ENCODE measurements at regions not wholly inside any gene's neighbourhood (a gene's known extent, or its start where the extent isn't known, plus 50 kb on each side); places are given as distances from the start of the nearest gene placed in this dataset.
"Not testable (repeated sequence)": the region's sequence is repeated elsewhere in the genome, so short reads cannot be mapped to it uniquely, and the experiment has no call there.

DNA sequence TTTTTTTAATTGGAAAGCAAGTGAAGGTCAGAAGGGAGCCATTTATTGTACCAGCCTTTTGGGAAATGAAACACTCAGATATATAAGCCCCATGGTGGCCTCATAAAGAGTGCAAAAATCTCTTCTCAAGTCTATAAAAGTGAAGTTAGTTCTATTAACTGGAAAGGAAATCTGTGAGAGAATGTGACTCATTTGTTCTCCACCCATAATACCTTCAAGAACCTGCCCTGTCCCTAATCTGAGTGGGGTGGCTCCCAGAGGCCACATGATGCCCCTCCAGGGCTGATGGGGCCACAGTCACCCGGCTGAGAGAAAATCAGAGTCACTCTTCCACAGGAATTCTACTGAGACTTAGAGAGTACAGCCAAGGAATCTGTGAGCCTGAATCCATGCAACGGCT lies 65.8 kb upstream of the SERP2 start:
- no peak for DNase-seq (ENCODE audit: low read depth)

DNA sequence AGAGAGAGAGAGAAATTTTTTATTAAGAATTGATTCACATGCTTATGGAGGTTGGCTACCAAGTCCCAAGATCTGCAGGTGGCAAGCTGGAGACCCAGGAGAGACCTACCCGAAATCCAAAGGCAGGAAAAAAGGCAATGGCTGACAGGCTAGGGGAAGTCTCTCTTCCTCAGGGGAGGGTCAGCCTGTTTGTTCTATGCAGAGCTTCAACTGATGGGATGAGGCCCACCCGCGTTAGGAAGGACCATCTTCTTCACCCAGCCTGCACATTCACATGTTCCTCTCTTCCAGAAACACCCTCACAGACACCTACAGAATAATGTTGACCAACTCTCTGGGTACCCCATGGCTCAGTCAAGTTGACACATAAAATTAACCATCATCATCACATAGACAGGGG lies 65.3 kb upstream of the SERP2 start:
- DNase-seq (ENCODE audit: low read depth) = no peak

DNA sequence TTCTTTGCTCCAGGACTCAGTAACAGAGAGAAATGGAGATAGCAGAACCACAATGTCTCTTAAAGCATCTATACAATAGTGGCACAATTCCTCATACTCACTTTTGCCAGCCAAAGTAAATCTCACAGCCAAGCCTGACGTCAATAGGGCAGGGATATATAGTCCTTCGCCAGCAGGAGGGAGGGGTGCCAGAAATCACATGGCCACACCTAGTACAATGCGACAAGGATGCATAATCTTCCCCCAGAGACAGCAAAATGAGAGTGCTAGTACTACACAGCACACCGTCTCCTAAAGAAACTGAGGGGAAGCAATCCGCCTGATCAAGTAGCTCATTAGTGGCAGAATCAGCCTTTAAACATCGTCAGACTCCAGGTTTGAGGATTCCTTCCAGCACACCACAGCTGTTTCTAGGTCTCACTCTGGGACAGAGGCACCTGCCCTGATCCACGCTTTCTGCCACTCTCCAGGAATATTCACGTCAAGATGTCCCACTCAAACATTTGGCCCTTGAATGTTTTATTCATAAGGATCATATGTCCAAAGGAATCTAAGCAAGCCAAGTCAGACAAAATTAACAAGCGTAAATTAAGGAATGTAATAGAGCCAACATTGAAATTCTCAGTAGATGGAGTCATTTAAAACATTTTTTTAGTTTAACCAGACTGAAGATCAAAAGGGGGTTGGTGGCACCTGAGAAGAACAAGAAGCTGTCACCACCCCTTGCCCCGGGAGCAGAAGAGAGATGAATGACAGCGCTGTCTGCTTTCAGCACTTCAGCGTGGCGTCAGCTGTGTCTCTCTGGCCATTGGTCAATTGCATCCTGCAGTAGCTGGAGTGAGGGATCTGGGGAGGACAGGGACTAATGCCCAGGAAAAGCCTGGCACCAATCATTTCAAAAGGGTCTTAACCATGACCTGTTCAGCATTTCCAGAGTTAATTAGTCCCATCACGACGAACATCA lies 63.5 kb upstream of the SERP2 start:
- no peak for DNase-seq (ENCODE audit: low read depth)

DNA sequence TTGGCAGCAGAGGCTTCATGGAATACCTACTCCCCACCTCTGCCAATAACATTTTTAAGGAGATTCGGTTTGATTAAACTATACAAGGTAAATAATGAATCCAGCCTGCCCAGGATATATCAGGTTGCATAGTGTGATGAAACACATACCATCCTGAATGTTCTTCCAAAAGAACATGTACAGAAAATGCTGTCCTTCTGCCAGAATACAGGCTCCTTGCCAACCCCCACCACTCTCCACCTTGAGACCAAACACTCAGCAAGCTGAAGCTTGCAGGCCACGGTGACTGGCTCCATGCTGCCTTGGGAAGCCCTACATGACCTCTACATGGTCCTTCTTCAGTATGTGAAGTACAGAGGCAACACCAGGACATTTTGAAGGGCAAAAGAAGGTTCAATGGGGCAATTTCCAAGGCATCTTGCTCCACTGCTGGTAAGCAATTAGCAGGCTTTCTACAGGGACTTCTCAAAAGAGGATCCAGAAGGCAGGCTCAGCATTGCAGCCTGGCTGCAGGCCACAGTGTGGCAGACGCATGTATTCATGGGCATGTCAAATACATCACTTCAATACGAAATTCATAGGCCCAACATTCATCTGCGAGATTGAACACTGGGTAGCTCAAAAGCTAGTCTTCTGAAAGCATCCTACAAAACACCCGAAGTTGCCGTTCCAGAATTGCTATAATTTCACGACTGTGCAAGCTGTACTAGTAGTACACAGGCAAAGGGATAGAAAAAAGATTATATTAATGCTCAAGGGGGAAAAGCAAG lies 62.4 kb upstream of the SERP2 start:
- DNase-seq (ENCODE audit: low read depth) = no peak

DNA sequence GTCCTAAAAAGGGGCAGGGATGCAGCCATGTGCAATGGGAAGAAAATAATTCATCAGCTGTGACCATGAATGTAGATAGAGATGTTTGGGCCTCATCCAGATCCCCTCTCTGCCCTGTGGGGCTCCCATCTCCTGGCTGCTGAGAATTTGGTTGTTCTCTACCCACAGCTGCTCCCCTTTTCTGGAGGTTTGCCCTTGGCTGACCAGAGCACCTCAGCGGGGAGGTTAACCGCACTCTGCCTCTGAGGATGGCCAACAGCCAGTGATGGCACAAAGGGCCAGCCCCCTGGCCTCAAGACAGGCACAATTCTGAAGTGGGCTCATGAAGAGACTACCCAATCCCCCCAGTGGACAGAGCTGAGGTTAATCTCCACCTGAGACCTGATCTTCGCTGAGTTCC lies 61.5 kb upstream of the SERP2 start:
- no peak for DNase-seq (ENCODE audit: low read depth)

DNA sequence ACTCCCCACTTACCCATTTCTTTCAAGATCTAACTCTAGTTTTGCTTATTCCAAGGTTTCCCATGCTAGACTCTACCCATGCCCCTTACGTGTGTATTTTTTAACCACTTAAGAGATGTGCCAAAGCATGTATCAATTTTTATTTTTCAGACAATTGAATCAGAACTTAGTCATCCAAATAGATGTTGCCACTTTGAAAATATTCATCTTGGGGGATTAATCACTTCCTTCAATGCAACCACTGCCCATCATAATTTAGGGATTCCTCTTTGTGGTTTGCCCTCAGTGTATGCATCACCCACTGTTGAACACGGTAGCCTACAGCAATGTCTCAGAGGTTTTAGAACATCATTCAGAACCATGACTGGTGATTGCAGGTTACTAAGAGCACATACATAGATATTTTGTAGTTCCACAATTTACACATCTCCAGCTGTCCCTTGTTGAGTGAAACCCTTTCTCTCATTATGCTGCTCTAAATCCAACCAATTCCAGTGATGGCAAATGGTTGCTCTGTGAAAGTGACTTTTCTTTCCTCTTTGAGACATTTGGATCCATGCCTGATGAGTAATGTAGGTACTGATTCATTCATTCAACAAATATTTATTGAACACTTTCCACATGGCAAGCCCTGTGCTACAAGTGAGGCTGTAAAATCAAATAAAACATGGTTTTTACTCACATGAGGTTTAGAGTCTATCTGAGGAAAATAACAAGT lies 60.6 kb upstream of the SERP2 start:
- no peak for DNase-seq (ENCODE audit: low read depth)

DNA sequence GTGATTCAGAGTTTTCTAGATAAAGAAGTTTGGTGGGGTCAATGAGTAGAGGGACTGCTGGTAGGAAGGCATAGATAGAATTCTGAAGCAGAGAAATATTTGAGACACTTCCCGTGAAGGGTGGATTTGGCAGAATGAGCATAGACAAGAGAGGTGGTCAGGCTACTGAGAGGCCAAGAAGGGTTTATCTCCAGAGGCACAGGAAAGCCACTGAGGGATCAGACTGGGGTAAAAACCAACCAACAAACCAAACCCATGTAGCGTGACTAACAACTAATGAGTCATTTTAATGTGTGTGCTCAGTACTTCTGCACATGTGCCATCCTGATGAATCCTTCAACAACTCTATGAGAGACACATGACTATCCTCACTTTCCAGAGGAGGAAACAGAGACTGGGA lies 60.0 kb upstream of the SERP2 start:
- DNase-seq (ENCODE audit: low read depth) = no peak

DNA sequence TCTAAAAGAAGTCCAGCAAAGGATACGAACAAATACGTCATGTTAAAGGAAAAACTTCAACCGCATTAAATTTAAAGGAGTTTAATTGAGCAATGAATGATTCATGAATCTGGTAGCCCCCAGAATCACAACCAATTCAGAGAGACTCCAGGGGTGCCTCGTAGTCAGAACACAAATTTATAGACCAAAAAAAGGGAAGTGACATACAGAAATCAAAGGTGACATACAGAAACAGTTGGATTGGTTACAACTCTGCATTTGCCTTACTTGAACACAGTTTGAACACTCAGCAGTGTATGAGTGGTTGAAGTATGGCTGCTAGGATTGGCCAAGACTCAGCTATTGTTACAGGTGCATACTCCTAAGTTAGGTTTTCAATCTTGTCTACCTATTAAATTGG lies 59.5 kb upstream of the SERP2 start:
- not testable (repeated sequence) for DNase-seq (ENCODE audit: low read depth)

DNA sequence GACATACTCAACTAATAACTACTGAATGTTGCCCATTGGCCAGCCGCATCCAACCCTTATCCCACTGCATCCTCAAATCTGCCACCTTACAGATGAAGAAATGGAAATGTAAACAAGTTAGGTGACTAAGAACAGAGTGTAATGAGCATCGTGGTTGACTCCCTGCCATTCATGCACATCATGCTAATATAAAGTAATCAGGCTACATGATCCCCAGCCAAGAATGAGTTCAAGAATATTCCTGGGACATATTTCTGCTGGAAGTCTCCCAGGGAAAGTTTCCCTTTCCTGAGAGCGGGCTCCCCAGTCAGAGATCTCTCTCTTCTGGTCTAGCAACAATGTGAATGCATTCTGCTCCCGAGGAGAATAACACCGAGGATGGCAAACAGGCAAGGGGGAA lies 55.9 kb upstream of the SERP2 start:
- DNase-seq (ENCODE audit: low read depth) = no peak

DNA sequence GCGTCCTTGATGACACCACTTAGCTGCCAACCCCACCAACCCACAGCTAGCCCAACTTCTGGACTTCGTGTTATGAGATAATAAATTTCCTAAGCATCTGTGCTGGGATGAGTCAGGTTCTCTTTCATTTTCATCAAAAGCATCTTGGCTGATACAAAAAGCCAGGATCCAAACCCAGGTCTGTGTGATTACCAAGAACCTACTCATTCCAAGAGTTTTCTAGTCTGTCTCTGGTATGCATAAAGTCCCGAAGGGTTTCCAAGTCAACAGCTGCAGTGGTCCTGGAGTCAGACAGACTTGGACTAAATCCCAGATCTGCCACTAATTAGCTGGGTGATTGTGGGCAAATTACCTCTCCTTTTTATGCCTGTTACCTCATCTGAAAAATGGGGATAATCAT lies 55.5 kb upstream of the SERP2 start:
- DNase-seq (ENCODE audit: low read depth) = no peak

DNA sequence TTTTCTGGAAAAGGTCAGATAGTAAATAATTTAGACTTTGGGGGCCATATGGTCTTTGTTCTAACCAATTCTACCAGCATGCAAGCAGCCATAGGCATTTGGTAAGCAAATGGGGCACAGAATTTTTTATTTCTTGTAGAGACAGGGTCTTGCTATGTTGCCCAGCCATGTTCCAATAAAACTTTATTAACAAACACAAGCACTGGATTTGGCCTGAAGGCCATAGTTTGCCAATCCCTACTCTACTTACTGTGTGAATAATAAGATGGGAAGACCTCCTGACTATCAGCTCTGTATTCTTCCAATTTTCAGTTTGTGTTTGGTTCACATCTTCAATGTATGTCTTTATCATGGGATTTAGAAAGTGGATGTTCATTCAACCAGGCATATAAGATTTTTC lies 53.0 kb upstream of the SERP2 start:
- no peak for DNase-seq (ENCODE audit: low read depth)

DNA sequence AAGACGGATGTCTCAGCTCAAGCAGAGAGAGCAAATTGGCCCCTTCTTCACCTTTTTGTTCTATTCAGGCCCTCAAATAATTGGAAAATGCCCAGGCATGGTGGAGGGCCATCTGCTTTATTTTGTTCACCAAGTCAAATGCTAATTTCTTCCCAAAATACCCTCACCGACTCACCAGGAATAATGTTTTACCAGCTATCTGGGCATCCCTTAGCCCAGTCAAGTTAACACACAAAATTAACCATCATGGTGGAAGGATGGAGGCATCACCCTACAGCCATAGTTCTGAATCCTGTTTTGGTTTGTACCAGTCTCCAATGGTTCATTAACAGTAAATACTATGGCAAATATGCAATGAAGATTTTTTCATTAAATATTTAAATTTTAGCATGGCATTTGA lies 51.7 kb upstream of the SERP2 start:
- DNase-seq (ENCODE audit: low read depth) = no peak

DNA sequence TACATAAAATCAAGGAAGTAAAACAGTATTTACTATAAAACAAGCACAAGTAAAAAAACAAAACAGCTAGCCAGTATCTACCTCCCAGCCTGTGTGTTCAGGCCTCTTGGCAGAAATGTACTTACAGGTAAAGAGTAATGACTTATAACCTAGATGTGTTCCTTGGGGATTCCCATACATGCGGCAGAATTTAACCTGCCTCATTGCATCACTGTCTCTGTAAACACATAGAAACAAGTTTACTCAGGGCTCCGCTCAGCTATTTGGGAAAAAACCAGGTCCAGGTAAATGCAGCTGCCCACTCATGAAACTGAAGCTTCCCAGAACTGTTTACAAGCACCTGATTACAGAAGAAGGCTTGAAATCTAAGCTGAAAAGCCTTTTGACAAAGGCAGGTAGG lies 50.7 kb upstream of the SERP2 start:
- DNase-seq (ENCODE audit: low read depth) = no peak

DNA sequence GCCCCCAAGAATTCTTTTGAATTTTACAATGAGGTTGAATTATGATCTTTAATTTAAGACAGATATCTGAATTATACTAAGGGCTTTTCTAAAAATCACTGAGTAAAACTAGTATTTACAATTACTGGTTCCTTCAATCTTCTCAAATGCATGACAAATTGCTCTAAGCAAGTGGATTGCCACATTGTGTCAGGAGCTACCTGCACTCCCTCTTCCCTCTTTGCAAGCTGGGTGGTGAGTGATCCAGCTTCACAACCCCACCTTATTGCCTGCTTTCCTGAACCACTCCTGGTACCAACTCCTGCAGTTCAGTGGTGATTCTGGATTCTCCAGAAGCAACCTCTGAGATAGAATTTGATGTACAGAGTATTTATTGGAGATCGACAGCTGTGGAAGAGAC lies 49.9 kb upstream of the SERP2 start:
- DNase-seq (ENCODE audit: low read depth) = no peak
